GM19397 (cell line): ENCODE measurements at regions not wholly inside any gene's neighbourhood (a gene's known extent, or its start where the extent isn't known, plus 50 kb on each side); places are given as distances from the start of the nearest gene placed in this dataset.
"Not testable (repeated sequence)": the region's sequence is repeated elsewhere in the genome, so short reads cannot be mapped to it uniquely, and the experiment has no call there.

ENCODE experiments used
- ATAC-seq: cut with Tn5 transposase; IDR thresholded peaks from one replicate; pipeline ENCODE4 v1.9.1; 2021; ENCODE audit warnings: mild to moderate bottlenecking, moderate library complexity; ENCODE audit not compliant: unreplicated experiment

GRCh38 chr7:85805656-85806055 lies 618.8 kb upstream of the SEMA3D start:
- no peak for ATAC-seq

GRCh38 chr7:85805249-85805648 lies 618.4 kb upstream of the SEMA3D start:
- ATAC-seq, result no peak

- ATAC-seq, result no peak
Observed at GRCh38 chr7:85802211-85802610, 615.4 kb upstream of the SEMA3D start.

GRCh38 chr7:85796956-85797355 lies 610.1 kb upstream of the SEMA3D start:
- ATAC-seq, result no peak

DNA sequence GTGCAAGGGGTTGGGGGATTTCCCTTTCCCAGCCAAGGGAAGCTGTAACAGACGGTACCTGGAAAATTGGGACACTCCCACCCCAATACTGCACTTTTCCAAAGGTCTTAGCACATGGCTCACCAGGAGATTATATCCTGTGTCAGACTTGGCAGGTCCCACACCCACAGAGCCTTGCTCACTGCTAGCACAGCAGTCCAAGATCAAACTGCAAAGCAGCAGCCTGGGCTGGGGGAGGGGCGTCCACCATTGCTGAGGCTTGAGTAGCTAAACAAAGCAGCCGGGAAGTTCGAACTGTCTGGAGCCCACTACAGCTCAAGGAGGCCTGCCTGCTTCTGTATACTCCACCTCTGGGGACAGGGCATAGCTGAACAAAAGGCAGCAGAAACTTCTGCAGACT lies 604.2 kb upstream of the SEMA3D start:
- ATAC-seq, result not testable (repeated sequence)

DNA sequence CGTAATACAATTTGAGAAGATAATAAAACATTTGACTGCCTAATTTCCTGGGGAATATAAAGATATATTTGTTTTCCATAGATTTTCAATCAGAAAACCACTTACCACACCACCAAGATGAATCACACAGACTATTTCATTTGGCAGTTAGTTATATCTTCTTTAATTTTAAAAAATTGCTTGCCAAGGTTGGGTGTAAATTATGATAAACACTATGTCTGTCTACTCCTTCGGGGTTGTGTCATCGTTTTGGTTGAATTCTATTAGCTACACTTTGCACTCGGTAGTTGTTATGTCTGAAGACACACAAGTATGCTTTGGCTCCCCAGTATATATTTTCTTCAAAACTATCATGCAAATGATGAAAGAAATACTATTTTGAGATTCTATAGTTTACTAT lies 594.8 kb upstream of the SEMA3D start:
- no peak for ATAC-seq

- ATAC-seq, result no peak
Observed at GRCh38 chr7:85776691-85777345, 590.0 kb upstream of the SEMA3D start.

GRCh38 chr7:85775431-85775830 lies 588.6 kb upstream of the SEMA3D start:
- ATAC-seq, result no peak

DNA sequence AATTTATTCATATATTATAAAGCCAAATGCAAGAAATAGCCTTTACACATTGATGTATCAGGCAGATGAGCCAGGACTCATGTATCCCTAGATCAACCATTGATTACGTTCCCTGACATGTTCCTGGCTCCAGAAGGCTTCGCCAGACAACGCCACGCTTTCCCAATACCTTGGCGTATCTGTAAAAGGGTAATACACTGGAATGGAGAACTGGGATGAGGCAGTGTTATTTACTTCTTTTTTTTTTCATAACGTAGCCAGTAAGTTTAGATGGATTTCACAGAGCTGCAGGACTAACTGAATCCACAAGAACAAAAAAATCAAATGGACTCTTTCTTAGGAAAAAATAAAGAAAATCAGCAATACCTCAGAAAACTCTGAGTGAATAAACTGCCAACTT lies 588.1 kb upstream of the SEMA3D start:
- ATAC-seq, result no peak

DNA sequence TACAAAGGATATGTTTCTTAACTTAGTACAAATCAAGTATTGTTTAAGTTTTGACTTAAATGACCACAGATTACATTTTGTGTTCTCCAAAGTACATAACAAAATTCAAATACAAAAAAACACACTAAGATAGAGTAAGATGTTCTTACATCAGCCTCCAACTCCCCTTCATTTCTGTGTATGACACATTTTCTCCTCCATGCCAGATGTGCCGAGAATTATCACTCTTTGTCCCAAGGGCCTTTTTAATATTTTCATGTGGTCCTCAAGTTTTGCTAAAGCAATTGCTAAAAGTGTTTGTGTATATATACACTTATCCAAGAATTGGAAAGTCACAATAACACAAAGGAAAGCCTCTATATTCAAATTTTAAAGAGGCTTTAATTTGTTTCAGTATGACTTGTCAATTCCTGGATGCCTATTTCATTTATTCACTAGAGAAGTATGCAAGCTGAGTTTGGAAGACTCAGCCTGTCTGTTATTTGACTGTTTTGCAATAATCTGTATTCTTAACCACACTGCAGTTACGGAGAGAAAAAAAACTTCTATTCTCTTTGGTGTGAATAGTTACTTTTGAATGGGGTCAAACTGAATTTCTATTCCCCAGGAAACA lies 586.4 kb upstream of the SEMA3D start:
- no peak for ATAC-seq

DNA sequence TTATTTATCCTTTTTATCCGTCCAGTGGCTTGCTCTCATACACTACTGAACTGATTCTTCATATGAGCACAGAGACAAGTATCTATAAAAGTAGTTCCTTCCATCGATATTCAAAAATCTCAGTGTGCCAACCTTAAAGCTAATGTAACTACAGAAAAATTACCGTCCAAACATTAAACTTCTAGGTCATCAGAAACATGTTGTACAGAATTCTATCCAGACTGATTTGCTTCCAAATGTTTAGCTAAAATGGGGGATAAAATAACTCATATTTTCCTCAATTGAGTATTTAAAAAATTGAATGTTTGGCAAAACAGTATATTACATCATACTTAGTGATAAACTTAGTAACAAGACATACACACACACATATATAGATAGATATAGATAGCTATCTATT lies 584.7 kb upstream of the SEMA3D start:
- ATAC-seq, result no peak

- ATAC-seq, result no peak
Observed at GRCh38 chr7:85770332-85770731, 583.5 kb upstream of the SEMA3D start.

GRCh38 chr7:85765698-85766298 lies 578.9 kb upstream of the SEMA3D start:
- ATAC-seq, result no peak

DNA sequence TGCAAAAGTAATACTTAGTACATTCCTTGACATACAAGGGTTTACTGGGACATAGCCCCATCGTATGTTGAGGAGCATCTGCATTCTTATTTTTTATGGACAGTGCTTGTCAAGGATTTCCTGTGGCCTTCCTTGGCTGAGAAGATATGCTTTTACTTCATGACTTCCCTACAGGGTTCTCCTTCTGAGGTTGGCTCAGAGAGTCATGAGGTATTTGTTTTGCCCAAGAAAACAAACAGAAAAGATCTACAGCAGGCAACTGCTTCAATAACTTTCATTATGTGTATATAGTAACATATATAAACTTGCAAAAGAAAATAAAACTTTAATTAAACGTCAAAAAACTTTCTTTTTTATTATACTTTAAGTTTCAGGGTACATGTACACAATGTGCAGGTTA lies 577.2 kb upstream of the SEMA3D start:
- ATAC-seq, result no peak

DNA sequence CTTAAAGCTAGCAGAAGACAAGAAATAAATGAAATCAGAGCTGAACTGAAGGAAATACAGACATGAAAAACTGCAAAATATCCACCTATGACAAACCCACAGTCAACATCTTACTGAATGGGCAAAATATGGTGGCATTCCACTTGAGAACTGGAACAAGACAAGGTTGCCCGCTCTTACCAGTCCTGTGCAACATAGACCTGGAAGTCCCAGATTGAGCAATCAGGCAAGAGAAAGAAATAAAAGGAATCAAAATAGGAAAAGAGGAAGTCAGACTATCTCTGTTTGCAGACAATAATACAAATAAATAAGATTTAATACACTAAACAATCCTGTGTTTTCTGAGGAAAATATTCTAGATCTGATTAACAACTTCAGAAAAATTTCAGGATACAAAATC lies 570.5 kb upstream of the SEMA3D start:
- ATAC-seq, result no peak

GRCh38 chr7:85750454-85750949 lies 563.6 kb upstream of the SEMA3D start:
- peak; percentile 92 for ATAC-seq

DNA sequence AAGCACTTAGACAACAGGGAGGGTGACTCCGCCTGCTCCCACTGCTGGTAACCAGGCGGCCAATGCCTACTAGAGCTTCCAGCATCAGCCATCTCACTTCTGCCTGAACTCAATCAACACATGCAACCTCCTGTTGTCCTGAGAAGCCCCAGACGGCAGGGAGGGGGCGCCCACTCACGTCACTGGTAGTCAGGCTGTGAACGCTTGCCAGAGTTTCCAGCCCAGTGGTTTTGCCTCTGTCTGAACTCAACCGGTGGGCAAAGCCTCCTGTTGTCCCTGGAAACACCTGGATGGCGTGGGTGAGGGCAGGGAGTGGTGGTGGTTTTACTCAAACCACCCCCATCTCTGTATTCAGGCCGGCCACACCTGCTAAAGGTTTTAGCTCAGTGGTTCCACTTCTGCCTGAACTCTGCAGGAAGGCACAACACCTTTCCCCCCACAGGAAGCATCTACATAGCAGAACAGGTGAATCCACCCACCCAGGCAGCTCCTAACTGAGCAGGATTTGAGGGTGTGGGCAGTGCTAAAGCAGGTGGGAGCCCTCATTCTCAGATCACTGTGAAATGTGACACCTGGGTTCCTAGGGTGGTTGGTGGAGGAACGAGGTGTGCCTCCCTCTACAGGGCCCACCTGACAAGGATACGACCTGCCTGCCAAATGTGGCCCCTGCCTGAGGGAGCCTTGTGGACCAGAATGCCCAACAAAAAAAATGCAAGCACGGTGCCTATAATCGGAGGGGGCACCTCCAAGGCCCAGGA lies 563.0 kb upstream of the SEMA3D start:
- ATAC-seq, result peak; percentile 33

DNA sequence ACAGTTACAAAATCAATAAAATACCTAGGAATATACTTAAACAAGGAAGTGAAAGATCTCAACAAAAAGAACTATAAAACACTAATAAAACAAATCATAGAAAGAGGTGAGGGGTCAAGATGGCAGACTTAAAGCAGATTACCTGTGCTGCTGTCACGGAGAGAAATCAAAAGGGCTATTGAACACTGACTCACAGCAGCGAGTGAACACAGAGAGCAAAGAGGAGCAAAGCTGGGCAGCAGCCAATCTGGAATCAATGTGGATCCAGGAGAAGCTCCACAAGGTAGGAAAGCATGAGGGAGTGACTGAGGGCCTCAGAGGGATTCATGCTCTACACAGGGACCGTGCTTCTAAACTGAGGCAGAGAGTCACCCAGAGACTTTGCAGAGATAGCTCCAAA lies 562.0 kb upstream of the SEMA3D start:
- no peak for ATAC-seq

DNA sequence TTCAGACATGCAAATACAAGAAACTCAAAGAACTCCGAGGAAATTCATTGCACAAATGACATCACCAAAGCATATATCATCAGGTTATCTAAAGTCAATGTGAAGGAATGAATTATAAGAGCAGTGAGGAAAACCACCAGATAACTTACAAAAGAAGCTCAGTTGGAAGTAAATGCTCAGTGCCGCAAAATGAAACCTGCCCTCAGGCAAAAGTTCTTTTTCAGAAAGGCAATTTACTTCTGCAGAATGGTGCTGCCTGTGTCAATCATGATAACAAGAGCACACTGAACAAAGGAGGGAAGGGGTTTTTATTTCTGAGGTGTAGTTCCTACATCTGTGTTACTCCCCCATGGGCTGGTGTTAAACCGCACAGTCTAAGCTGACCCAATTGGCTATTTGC lies 550.6 kb upstream of the SEMA3D start:
- ATAC-seq, result no peak

DNA sequence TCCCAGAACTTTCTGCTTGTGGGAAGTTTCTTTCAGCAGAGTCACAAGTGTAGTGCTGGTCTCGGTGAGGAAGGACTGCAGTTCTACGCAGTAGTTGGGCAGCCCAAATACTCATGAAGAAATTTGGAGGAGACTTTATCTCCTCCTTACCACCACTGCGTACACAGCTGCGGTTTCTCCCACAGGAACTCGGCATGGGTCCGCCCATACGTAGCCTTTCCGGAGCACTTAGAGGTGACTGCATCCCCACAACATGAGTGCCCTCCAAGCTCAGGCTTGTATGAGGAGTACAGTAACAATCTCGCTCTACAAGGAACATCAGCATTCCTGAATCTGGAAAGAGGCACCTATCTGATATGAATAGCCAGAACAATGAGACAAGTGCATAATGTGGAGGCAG lies 549.2 kb upstream of the SEMA3D start:
- ATAC-seq, result no peak

- ATAC-seq, result no peak
Observed at GRCh38 chr7:85734823-85735222, 548.0 kb upstream of the SEMA3D start.
